HCT116 (cell line): ENCODE measurements at regions not wholly inside any gene's neighbourhood (a gene's known extent, or its start where the extent isn't known, plus 50 kb on each side); places are given as distances from the start of the nearest gene placed in this dataset.

Experiments used
- ATF3 ChIP-seq: IDR thresholded peaks from 2 replicates; pipeline ENCODE4 v1.6.1; 2012
- CEBPB ChIP-seq: IDR thresholded peaks from 2 replicates; pipeline ENCODE4 v1.6.1; 2012; ENCODE audit warnings: low read depth
- CTCF ChIP-seq, 3 experiments: fragments of 200-600 bp in 1 of 3; sonication (generic) in 1 of 3; IDR thresholded peaks in 2 of 3; conservative IDR thresholded peaks in 1 of 3; 2 replicates each; pipeline ENCODE4 v1.5.1; 2012 to 2017; ENCODE audit warnings: low read depth in 2 of 3, low read length in 2 of 3, antibody characterized with exemption in 1 of 3, borderline replicate concordance in 1 of 3, control low read depth in 1 of 3, mild to moderate bottlenecking in 1 of 3, mixed read lengths in 1 of 3, mixed run types in 1 of 3, moderate library complexity in 1 of 3; ENCODE audit not compliant: insufficient read depth in 1 of 3
- EGR1 ChIP-seq: IDR thresholded peaks from 2 replicates; pipeline ENCODE4 v1.6.1; 2012; ENCODE audit warnings: low read depth
- EZH2 ChIP-seq: fragments of 200-600 bp; sonication (generic); IDR thresholded peaks from 2 replicates; pipeline ENCODE4 v1.6.1; 2017; ENCODE audit warnings: antibody characterized with exemption, mixed run types
- POLR2A ChIP-seq: IDR thresholded peaks from 2 replicates; pipeline ENCODE4 v1.7.0; 2011; ENCODE audit warnings: borderline replicate concordance; ENCODE audit not compliant: insufficient read depth, insufficient read length; ENCODE audit errors: extremely low read depth
- RAD21 ChIP-seq: IDR thresholded peaks from 2 replicates; pipeline ENCODE4 v1.6.1; 2012; ENCODE audit warnings: low read depth, mild to moderate bottlenecking
- YY1 ChIP-seq: IDR thresholded peaks from 2 replicates; pipeline ENCODE4 v1.6.1; 2011; ENCODE audit warnings: low read length, low read depth, moderate library complexity, mild to moderate bottlenecking; ENCODE audit not compliant: insufficient replicate concordance; ENCODE audit errors: extremely low read depth
- ZNF274 ChIP-seq: fragments of 200-500 bp; sonication (Bioruptor generic); IDR thresholded peaks from 2 replicates; pipeline ENCODE4 v1.6.1; 2014; ENCODE audit warnings: mild to moderate bottlenecking, low read depth, low read length, inconsistent platforms

- TF ChIP-seq CTCF (IDR thresholded peaks at IDR 0.05 in 2 of 3, conservative IDR thresholded peaks at IDR 0.05 in 1 of 3; ENCODE audit: borderline replicate concordance in 1 of 3, insufficient read depth in 1 of 3, low read depth in 2 of 3, low read length in 2 of 3) (no peak), ZNF274 (no peak), POLR2A (no peak), EGR1 (no peak), YY1 (no peak), RAD21 (no peak), ATF3 (no peak), EZH2 (no peak), CEBPB (no peak)
These were observed 59.3 kb upstream of the RIOK2 start for GRCh38 chr5:97242341-97242740.
